Keratinocyte (primary cell): ENCODE measurements at regions not wholly inside any gene's neighbourhood (a gene's known extent, or its start where the extent isn't known, plus 50 kb on each side); places are given as distances from the start of the nearest gene placed in this dataset.

Experiments
- DNase-seq: peaks from one replicate; pipeline ENCODE4 v3.0.0-alpha.2; 2011; ENCODE audit warnings: low read depth, missing footprints, low spot score
- FAIRE-seq: peaks from 2 replicates; lab custom pipeline; 2011; peaks lifted over from hg19 to GRCh38; lab: Jason Lieb, UNC
- H2AFZ ChIP-seq: 2 replicates; pipeline ENCODE4 v1.6.0; 2012; ENCODE audit warnings: low read length, control low read depth, inconsistent platforms; ENCODE audit not compliant: control insufficient read depth
- H3K27ac ChIP-seq: 2 replicates; pipeline ENCODE4 v1.5.1; 2011; ENCODE audit warnings: low read length; ENCODE audit not compliant: control insufficient read depth, insufficient read depth
- H3K27me3 ChIP-seq: 3 replicates; pipeline ENCODE4 v1.6.0; 2011; ENCODE audit warnings: low read length; ENCODE audit not compliant: control insufficient read depth, insufficient read depth; ENCODE audit errors: extremely low read depth
- H3K36me3 ChIP-seq, 2 experiments: 2 replicates in 1 of 2; 3 replicates in 1 of 2; pipeline ENCODE4 v1.5.1; 2011; ENCODE audit warnings: low read length in 2 of 2, mild to moderate bottlenecking in 1 of 2; ENCODE audit not compliant: control insufficient read depth in 2 of 2, insufficient read depth in 2 of 2; ENCODE audit errors: extremely low read depth in 1 of 2
- H3K4me1 ChIP-seq: 3 replicates; pipeline ENCODE4 v1.5.1; 2011; ENCODE audit warnings: low read length; ENCODE audit not compliant: control insufficient read depth, insufficient read depth; ENCODE audit errors: extremely low read depth
- H3K4me2 ChIP-seq: 3 replicates; pipeline ENCODE4 v1.6.0; 2011; ENCODE audit warnings: low read depth, low read length; ENCODE audit not compliant: control insufficient read depth, insufficient read depth; ENCODE audit errors: extremely low read depth
- H3K4me3 ChIP-seq, 3 experiments: fragments of 200-600 bp in 1 of 3; sonication (generic) in 1 of 3; 2 replicates in 2 of 3; 3 replicates in 1 of 3; pipeline ENCODE4 v1.5.1; 2011 to 2016; ENCODE audit warnings: low read length in 3 of 3, mild to moderate bottlenecking in 3 of 3, control low read depth in 2 of 3, inconsistent platforms in 1 of 3, low read depth in 1 of 3, mixed read lengths in 1 of 3, mixed run types in 1 of 3, moderate library complexity in 1 of 3; ENCODE audit not compliant: control insufficient read depth in 2 of 3, insufficient read depth in 2 of 3; ENCODE audit errors: extremely low read depth in 1 of 3
- H3K79me2 ChIP-seq: 2 replicates; pipeline ENCODE4 v1.6.0; 2012; ENCODE audit warnings: low read length; ENCODE audit not compliant: control insufficient read depth, insufficient read depth
- H3K9ac ChIP-seq: 3 replicates; pipeline ENCODE4 v1.6.0; 2011; ENCODE audit warnings: low read length; ENCODE audit not compliant: control insufficient read depth, insufficient read depth; ENCODE audit errors: extremely low read depth
- H3K9me1 ChIP-seq: 3 replicates; pipeline ENCODE4 v1.6.0; 2011; ENCODE audit warnings: low read length; ENCODE audit not compliant: control insufficient read depth, insufficient read depth; ENCODE audit errors: extremely low read depth
- H3K9me3 ChIP-seq: 2 replicates; pipeline ENCODE4 v1.5.1; 2012; ENCODE audit warnings: low read depth, low read length; ENCODE audit not compliant: control insufficient read depth
- H4K20me1 ChIP-seq: 3 replicates; pipeline ENCODE4 v1.6.0; 2011; ENCODE audit warnings: low read length; ENCODE audit not compliant: control insufficient read depth, insufficient read depth; ENCODE audit errors: extremely low read depth
- CTCF ChIP-seq, 3 experiments: IDR thresholded peaks in 1 of 3; conservative IDR thresholded peaks in 1 of 3; optimal IDR thresholded peaks in 1 of 3; 2 replicates in 2 of 3; 3 replicates in 1 of 3; pipeline versions ENCODE3 to v1.5.1; 2011; ENCODE audit warnings: low read length in 3 of 3, mild to moderate bottlenecking in 3 of 3, moderate library complexity in 2 of 3, control low read depth in 1 of 3, inconsistent platforms in 1 of 3; ENCODE audit not compliant: insufficient read depth in 2 of 3; ENCODE audit errors: extremely low read depth in 1 of 3
- EZH2 ChIP-seq: IDR thresholded peaks from one replicate; pipeline ENCODE4 v1.6.1; 2012; ENCODE audit warnings: inconsistent platforms, mild to moderate bottlenecking, low read length, moderate library complexity
- dilution Hi-C: fragments of 300-500 bp; cut with MboI; formaldehyde crosslinking; loops from one replicate; pipeline ENCODE4 v1.7.0; 2020; ENCODE audit warnings: low sequenced_read_pairs; ENCODE audit not compliant: extremely low pct_ligation_motif_present

- H3K27ac ChIP-seq: no peak overlapping the region
- H3K9me3 ChIP-seq: no peaks in the 10 kb centered on the region
- DNase-seq: no peak
- no peak overlapping the region for H3K9ac ChIP-seq
- no peaks in the 10 kb centered on the region for H3K9me1 ChIP-seq
- H2AFZ ChIP-seq: no peak overlapping the region
- no peaks in the 10 kb centered on the region for H3K79me2 ChIP-seq
- H3K36me3 ChIP-seq: no peaks in the 10 kb centered on the region
- FAIRE-seq: no peak
- H3K27me3 ChIP-seq: no peaks in the 10 kb centered on the region
- no peaks in the 10 kb centered on the region for H3K4me1 ChIP-seq
- no peak overlapping the region for H3K4me2 ChIP-seq
- H4K20me1 ChIP-seq: no peaks in the 10 kb centered on the region
- no peak overlapping the region for H3K4me3 ChIP-seq
- dilution Hi-C loops: no loop called here
- TF ChIP-seq EZH2: no peak
- no peak for TF ChIP-seq CTCF (optimal IDR thresholded peaks at IDR 0.05 in 1 of 3, IDR thresholded peaks at IDR 0.05 in 1 of 3, conservative IDR thresholded peaks at IDR 0.05 in 1 of 3; ENCODE audit: extremely low read depth in 1 of 3, insufficient read depth in 2 of 3, low read length in 3 of 3)
Measured at GRCh38 chr13:64371045-64371444, 2859.1 kb downstream of the PCDH9 start.

DNA sequence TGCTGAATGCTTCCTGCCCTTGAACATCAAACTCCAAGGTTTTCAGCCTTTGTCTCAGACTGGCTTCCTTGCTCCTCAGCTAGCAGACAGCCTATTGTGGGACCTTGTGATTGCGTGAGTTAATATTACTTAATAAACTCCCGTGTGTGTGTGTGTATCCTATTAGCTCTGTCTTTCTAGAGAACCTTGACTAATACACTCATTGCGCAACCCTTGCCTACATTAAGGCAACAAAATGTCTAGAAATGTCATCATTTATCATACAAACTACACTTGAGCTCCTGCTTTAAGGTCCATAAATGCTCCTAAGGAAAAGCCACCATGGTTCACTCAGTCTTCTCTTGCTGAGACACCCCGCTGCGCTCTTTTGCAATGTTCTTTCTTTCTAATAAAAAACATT is 2861.0 kb downstream of the PCDH9 start:
- Histone ChIP-seq H3K4me3 (no peak overlapping the region), H3K9ac (no peak overlapping the region), H3K79me2 (no peaks in the 10 kb centered on the region), H3K36me3 (no peaks in the 10 kb centered on the region), H2AFZ (no peak overlapping the region), H3K4me1 (no peaks in the 10 kb centered on the region), H3K27me3 (no peaks in the 10 kb centered on the region), H3K4me2 (no peak overlapping the region), H4K20me1 (no peaks in the 10 kb centered on the region), H3K27ac (no peak overlapping the region), H3K9me3 (no peaks in the 10 kb centered on the region), H3K9me1 (no peaks in the 10 kb centered on the region)
- DNase-seq (no peak), FAIRE-seq (no peak)
- no peak for TF ChIP-seq CTCF (optimal IDR thresholded peaks at IDR 0.05 in 1 of 3, IDR thresholded peaks at IDR 0.05 in 1 of 3, conservative IDR thresholded peaks at IDR 0.05 in 1 of 3; ENCODE audit: extremely low read depth in 1 of 3, insufficient read depth in 2 of 3, low read length in 3 of 3)
- TF ChIP-seq EZH2: no peak
- dilution Hi-C loops: no loop called here
